ENCODE measurements at regions not wholly inside any gene's neighbourhood (a gene's known extent, or its start where the extent isn't known, plus 50 kb on each side); places are given as distances from the start of the nearest gene placed in this dataset.

DNA sequence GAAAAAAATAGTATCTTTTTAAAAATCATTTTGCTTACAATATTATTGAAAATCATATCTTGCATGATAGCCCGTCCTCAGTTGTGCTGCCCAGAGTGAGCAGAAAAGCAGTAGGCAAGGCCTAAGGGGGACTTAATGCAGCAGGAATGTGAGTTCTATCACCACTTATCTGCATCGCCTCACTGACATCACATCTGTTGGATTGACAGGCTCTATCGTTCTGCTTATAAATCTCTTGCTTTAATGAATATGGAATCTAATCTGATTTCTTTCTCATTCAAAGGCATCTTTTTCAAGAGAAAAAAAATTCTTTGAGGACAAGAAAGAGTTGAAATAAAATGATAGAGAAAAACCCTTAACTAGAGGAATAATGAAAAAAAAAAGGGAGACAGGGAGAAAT, 249.9 kb downstream of the PAPSS1 start:
- TF ChIP-seq, protein P1, sequence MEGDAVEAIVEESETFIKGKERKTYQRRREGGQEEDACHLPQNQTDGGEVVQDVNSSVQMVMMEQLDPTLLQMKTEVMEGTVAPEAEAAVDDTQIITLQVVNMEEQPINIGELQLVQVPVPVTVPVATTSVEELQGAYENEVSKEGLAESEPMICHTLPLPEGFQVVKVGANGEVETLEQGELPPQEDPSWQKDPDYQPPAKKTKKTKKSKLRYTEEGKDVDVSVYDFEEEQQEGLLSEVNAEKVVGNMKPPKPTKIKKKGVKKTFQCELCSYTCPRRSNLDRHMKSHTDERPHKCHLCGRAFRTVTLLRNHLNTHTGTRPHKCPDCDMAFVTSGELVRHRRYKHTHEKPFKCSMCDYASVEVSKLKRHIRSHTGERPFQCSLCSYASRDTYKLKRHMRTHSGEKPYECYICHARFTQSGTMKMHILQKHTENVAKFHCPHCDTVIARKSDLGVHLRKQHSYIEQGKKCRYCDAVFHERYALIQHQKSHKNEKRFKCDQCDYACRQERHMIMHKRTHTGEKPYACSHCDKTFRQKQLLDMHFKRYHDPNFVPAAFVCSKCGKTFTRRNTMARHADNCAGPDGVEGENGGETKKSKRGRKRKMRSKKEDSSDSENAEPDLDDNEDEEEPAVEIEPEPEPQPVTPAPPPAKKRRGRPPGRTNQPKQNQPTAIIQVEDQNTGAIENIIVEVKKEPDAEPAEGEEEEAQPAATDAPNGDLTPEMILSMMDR (conservative IDR thresholded peaks at IDR 0.05; ENCODE audit: low read depth, low read length): no peak
- TF ChIP-seq POLR2A (IDR thresholded peaks at IDR 0.05; ENCODE audit: low read depth, low read length) (no peak), RFX5 (IDR thresholded peaks at IDR 0.05; ENCODE audit: low read depth, low read length) (no peak), RAD21 (IDR thresholded peaks at IDR 0.05; ENCODE audit: low read length) (no peak)
